ENCODE measurements at regions not wholly inside any gene's neighbourhood (a gene's known extent, or its start where the extent isn't known, plus 50 kb on each side); places are given as distances from the start of the nearest gene placed in this dataset.

DNA sequence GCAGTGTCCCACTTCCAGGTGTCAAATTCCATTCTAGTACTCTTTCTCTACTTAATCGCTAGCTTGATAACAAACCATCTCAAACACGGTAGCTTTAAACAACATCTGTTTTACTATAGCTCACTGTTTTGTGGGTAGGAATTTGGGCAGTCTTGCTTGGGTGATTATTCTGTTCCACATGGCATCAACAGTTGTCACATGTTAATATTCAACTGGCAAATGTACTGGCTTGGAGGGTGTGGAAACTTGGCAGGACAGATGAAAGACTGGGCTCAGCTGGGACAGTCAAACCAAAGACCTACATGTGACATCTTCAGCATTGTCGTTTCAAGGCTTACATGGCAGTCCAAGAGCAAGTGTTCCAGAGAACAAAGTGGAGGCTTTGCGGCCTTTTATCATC lies 241.8 kb downstream of the PTH2R start:
- Histone ChIP-seq H3K36me3 (ENCODE audit: low read depth, low read length) (no peaks in the 10 kb centered on the region), H3K79me2 (ENCODE audit: low read length) (no peaks in the 10 kb centered on the region), H4K20me1 (ENCODE audit: low read length) (no peaks in the 10 kb centered on the region), H3K9ac (ENCODE audit: low read length) (no peak overlapping the region), H2AFZ (ENCODE audit: low read length) (no peak overlapping the region), H3K9me2 (replicated peaks; ENCODE audit: low read length) (no peaks in the 10 kb centered on the region), H3F3A (ENCODE audit: low read length, unreplicated experiment) (no peaks in the 10 kb centered on the region), H3K4me1 (ENCODE audit: insufficient read depth, low read length) (no peaks in the 10 kb centered on the region), H3K27ac (ENCODE audit: low read length) (no peak overlapping the region), H3K9me3 (ENCODE audit: low read length) (no peaks in the 10 kb centered on the region), H3K4me3 (ENCODE audit: low read length) (no peak overlapping the region), H3K27me3 (ENCODE audit: low read length) (no peaks in the 10 kb centered on the region), H3K4me2 (ENCODE audit: low read length) (no peak overlapping the region)
- no peak for DNase-seq
- intact Hi-C loops (cut with micrococcal nuclease), result no loop called here
- TF ChIP-seq EZH2phosphoT487 (IDR thresholded peaks at IDR 0.05; ENCODE audit: borderline replicate concordance, low read length) (no peak), CTCF (conservative IDR thresholded peaks at IDR 0.05; ENCODE audit: low read depth, low read length) (no peak), EZH2 (IDR thresholded peaks at IDR 0.05; ENCODE audit: low read length, unreplicated experiment) (no peak)
- POLR2A ChIA-PET (ENCODE audit: unreplicated experiment), result no interaction called here
- no peak for ATAC-seq
- CTCF ChIA-PET, result no interaction called here
- no TSS peak for BruUV-seq (replicated peaks)

DNA sequence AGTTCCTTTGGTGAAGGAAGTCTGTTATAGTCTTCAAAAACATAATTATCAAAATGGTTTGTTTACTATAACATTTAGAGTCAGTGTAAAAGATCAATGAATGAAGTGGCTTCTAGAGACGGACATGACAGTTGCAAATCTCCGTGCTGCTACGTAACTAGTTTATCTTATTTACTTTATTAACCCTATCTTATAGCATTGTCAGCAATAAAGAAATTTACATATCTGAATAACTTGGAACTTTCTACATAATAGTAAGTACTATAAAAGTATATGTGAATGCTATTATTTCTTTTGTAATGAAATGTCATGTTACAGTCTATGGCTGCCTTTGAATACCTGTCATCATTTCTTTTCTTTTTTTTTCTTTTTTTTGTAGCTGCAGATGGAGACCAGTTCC lies 246.8 kb downstream of the PTH2R start:
- intact Hi-C loops (cut with micrococcal nuclease), result no loop called here
- TF ChIP-seq CTCF (conservative IDR thresholded peaks at IDR 0.05; ENCODE audit: low read depth, low read length) (no peak), EZH2phosphoT487 (IDR thresholded peaks at IDR 0.05; ENCODE audit: borderline replicate concordance, low read length) (no peak), EZH2 (IDR thresholded peaks at IDR 0.05; ENCODE audit: low read length, unreplicated experiment) (no peak)
- Histone ChIP-seq H3K4me3 (ENCODE audit: low read length) (no peak overlapping the region), H3K9ac (ENCODE audit: low read length) (no peak overlapping the region), H3K79me2 (ENCODE audit: low read length) (no peaks in the 10 kb centered on the region), H3K9me2 (replicated peaks; ENCODE audit: low read length) (no peaks in the 10 kb centered on the region), H3K9me3 (ENCODE audit: low read length) (no peaks in the 10 kb centered on the region), H3K27ac (ENCODE audit: low read length) (no peak overlapping the region), H3K27me3 (ENCODE audit: low read length) (no peaks in the 10 kb centered on the region), H3K4me1 (ENCODE audit: insufficient read depth, low read length) (no peaks in the 10 kb centered on the region), H4K20me1 (ENCODE audit: low read length) (no peaks in the 10 kb centered on the region), H3K36me3 (ENCODE audit: low read depth, low read length) (no peaks in the 10 kb centered on the region), H3K4me2 (ENCODE audit: low read length) (no peak overlapping the region), H3F3A (ENCODE audit: low read length, unreplicated experiment) (no peaks in the 10 kb centered on the region), H2AFZ (ENCODE audit: low read length) (no peak overlapping the region)
- BruUV-seq (replicated peaks), result no TSS peak
- DNase-seq (no peak), ATAC-seq (no peak)
- CTCF ChIA-PET, result no interaction called here
- POLR2A ChIA-PET (ENCODE audit: unreplicated experiment), result no interaction called here

- intact Hi-C loops (cut with micrococcal nuclease), result no loop called here
- Histone ChIP-seq H3K9ac (ENCODE audit: low read length) (no peak overlapping the region), H3K9me3 (ENCODE audit: low read length) (no peaks in the 10 kb centered on the region), H4K20me1 (ENCODE audit: low read length) (no peaks in the 10 kb centered on the region), H3K36me3 (ENCODE audit: low read depth, low read length) (no peaks in the 10 kb centered on the region), H3K9me2 (replicated peaks; ENCODE audit: low read length) (no peaks in the 10 kb centered on the region), H3K4me1 (ENCODE audit: insufficient read depth, low read length) (no peaks in the 10 kb centered on the region), H3F3A (ENCODE audit: low read length, unreplicated experiment) (no peaks in the 10 kb centered on the region), H3K4me3 (ENCODE audit: low read length) (no peak overlapping the region), H2AFZ (ENCODE audit: low read length) (no peak overlapping the region), H3K27me3 (ENCODE audit: low read length) (no peaks in the 10 kb centered on the region), H3K79me2 (ENCODE audit: low read length) (no peaks in the 10 kb centered on the region), H3K4me2 (ENCODE audit: low read length) (no peak overlapping the region), H3K27ac (ENCODE audit: low read length) (no peak overlapping the region)
- POLR2A ChIA-PET (ENCODE audit: unreplicated experiment), result no interaction called here
- DNase-seq (no peak), ATAC-seq (no peak)
- CTCF ChIA-PET, result no interaction called here
- no TSS peak for BruUV-seq (replicated peaks)
- TF ChIP-seq EZH2 (IDR thresholded peaks at IDR 0.05; ENCODE audit: low read length, unreplicated experiment), result no peak
- no peak for TF ChIP-seq CTCF (conservative IDR thresholded peaks at IDR 0.05; ENCODE audit: low read depth, low read length)
- no peak for TF ChIP-seq EZH2phosphoT487 (IDR thresholded peaks at IDR 0.05; ENCODE audit: borderline replicate concordance, low read length)
Measured at GRCh38 chr2:208654056-208654455, 247.5 kb downstream of the PTH2R start.

Data from PC-3 (cell line).